Colon (tissue), 2 donors: ENCODE measurements at regions not wholly inside any gene's neighbourhood (a gene's known extent, or its start where the extent isn't known, plus 50 kb on each side); places are given as distances from the start of the nearest gene placed in this dataset.
"Not testable (repeated sequence)": the region's sequence is repeated elsewhere in the genome, so short reads cannot be mapped to it uniquely, and the experiment has no call there.

ENCODE experiments used
- FAIRE-seq: peaks from 2 replicates; lab custom pipeline; 2012; peaks lifted over from hg19 to GRCh38; lab: Jason Lieb, UNC
- donor health status: control.
- donor health status: control.

DNA sequence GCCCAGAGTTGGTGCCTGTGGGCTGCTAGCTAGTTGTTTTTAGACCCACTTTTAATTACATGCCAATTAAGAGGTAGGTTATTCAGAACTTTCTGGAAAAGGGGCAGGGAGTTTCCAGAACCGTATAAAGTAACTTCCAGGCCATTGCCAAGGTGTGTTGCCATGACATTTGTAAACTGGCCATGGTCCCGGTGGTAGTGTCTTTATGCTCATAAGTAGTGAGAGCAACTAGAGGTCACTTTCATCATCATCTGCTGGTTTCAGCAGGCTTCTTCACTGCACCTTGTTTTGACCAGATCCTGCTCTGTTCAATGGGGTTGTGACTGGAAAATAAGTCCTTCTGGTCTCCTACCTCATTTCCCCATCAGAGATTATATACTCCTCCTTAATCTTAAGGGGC lies 207.0 kb downstream of the FAM72C start:
- FAIRE-seq = not testable (repeated sequence)

DNA sequence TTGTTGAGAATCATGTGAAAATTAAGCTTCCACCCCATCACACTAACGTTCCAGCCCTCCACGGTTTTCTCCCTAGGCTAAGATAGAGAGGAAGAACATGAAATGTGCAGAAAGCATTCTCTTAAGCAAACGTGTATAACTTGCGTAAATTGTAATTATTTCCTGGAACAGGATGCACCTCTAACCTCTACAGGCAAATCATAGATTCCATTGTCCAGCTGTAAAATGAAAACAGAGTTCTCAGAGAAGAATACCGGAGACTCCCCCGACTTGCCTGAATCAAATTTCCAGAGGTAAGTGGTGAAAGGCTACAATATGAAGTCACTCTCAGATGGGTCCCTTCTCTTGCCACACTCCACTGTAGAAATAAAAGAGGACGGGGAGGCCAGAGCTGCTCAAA lies 211.4 kb downstream of the FAM72C start:
- not testable (repeated sequence) for FAIRE-seq

DNA sequence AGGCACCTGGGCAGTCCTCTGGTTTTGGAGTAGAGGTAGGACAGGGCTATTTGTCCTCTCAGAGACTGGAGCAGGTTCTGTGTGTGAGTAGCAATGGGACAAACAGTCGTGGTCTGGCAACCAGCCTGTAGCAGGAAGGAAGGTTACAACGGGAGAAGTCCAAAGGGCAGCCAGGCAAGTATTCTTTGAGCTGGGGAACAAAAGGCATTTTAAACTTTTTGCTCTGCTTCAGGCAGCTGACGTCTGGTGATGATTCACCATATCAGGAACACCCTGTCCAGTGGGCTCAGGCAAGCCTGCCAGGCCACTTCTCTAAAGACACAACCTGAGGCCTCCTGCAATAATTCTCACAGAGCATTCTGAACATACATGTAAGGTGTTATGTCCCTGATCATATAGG lies 215.8 kb downstream of the FAM72C start:
- FAIRE-seq = not testable (repeated sequence)

DNA sequence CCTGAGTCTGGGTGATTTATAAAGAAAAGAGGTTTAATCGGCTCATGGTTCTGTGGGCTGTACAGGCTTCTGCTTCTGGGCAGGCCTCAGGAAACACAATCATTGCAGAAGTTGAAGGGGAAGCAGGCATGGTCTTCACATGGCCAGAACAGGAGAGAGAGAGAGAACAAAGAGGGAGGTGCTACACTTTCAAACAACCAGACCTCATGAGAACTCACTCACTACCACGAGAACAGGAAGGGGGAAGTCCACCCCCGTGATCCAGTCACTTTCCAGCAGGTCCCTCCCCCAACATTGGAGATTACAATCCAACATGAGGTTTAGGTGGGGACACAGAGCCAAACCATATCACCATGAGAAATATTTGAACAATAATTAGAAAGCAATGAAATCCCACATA lies 222.9 kb downstream of the FAM72C start:
- FAIRE-seq = no peak

DNA sequence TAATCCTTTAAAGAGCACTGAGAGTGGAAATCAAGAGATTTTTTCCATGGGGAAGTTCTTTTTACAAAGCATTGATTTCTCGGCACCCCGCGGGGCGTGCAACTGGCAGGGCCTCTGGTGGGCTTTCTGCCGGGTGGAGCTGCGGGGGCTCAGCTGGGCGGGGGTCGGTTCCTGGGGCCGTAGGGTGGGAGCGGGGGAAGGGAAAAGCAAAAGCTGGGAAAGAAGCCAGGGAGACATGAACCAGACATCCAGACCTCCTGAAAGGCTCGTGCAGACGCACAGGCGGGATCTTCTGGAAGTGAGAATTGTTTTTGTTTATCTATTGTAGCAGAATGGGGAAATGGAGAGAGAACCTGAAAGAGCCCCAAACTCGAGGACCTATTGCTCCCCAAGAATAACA lies 235.2 kb downstream of the FAM72C start:
- FAIRE-seq = no peak

DNA sequence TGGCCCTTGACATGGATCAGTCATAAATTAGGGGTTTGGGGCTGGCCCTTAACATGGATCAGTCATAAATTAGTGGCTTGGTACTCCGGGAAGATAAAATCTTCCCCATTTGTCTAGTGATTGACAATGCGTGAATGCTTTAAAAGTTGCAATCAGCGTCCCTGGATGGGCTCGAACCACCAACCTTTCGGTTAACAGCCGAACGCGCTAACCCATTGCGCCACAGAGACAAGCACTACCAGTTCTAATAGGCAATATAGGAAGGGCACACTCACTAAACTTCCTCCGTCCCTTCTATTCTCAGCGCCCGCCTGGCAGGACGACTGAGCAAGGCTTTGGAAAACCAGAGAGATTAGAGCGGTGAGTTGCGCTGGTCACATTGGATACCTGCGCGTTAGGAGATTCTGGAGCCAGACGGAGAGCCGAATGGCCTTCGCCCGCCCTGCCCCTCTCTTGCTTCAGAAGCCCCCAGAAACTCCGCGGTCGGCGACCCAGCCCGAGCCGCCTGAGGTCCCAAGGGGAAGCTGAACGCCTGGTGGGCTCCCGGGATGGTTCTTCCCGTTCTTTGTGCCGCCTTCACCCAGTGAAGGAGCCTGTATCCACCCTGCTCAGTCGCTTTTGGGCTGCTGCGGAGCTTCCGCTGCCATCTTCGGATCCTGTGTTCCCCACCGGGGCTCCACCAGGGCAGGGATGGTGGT lies 235.9 kb downstream of the FAM72C start:
- FAIRE-seq = no peak

DNA sequence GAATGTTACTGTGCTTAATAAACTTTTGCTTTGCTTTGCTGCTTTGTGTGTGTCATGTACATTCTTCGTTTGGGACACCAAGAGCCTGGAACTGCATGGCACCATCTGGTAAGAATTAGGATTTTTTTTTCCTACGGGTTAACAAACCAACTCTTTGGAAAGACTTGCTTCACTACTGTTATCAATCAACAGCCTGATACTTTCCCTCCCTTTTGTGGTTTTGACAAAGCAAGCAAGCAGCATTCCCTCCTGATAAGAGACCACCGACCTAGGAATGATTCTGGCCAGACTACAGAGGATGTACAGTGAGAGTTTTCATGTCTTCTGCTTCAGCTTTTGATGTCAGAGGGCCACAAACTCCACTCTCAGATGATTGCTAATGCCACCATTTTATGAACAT lies 237.5 kb downstream of the FAM72C start:
- FAIRE-seq = not testable (repeated sequence)

DNA sequence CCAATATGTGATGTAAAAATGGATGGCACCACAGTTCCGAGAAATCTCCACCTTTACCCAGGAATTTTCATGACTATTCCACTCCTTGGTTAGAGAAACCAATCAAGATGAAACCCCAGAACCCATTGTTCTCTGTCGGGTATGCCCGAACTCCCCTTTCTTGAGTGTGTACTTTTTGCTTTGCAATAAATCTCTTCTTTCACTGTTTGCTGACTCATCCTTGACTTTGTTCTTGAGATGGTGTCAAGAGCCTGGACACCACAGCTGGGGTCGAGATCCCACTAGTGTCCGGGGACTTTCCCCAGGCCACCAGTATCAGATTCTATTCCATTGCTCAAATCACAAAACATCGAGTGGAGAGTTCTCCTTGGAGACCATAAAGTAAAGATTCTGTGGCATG lies 240.9 kb downstream of the FAM72C start:
- not testable (repeated sequence) for FAIRE-seq

DNA sequence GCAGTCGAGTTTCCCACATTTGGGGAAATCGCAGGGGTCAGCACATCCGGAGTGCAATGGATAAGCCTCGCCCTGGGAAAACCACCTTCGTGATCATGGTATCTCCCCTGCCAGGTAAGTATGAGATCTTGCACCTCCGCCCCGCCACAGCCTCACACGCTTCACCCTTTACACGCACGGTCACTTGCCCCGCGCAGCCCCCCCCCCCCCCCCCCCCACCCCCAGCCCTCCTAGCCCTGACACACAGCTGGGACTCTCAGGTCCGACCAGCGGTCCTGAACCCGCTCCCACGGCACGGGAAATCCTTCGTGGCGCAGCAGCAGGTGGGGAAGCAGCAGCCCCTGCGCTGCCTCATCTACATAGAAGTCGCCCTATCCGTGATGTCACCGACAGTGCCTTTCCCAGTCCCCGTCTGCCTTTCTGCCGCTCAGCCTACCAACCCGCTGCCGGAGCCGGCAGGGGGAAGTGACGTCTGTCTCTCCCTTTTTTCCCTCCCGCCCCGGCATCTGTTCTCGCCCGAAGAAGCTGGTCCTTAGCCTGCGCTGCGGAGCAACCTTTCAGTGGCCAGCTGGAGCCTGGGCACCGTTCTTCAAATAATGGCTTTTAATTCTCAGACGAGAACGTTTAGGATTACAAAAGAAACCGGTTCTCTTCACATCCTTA lies 242.2 kb downstream of the FAM72C start:
- not testable (repeated sequence) for FAIRE-seq

DNA sequence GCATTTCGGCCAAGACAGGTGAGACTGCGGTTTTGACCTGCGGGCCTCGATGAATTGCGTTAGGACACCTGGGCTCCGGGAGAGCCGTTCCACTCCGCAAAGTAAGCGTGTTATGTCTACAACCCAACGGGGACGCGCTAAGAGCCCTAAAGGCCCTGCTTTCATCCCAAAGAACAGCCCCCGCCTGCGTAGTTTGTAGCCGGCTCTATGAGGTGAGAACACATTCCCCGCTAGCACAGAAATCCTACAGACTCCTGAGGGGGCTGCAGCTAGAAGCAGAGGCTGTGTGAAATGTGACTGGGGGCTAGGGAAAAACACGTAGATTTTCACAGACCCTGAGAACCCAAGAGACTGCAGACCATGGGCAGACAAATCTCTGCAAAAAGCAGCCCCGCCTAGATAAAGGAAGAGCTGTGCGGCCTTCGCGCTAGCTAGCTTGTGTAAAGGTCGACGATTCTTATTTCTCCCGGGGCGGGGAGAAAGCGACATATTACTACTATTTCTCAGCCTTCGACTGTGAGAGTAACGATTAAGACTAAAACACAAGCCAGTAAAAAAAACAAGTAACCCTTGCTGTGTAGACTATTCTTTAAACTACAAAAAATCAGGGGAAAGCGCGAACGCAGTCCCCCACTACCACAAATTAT lies 242.9 kb downstream of the FAM72C start:
- not testable (repeated sequence) for FAIRE-seq

DNA sequence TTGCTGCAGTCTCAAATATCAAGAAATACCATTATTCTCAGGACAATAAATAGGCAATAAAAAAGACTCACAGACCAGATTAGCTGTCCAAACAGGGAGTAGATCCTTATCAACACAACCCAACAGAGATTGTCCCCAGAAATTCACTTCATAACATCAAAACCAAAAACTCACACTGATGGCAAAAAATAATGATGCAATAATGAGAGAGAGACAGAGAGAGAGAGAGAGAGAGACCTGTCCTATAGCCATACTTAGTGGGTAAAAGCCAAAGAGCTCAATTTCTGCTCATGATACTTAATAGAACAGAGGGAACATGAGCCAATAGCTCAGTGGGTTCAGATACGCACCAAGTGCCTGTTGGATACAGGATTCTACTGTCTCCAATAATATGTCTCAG lies 244.5 kb downstream of the FAM72C start:
- no peak for FAIRE-seq

DNA sequence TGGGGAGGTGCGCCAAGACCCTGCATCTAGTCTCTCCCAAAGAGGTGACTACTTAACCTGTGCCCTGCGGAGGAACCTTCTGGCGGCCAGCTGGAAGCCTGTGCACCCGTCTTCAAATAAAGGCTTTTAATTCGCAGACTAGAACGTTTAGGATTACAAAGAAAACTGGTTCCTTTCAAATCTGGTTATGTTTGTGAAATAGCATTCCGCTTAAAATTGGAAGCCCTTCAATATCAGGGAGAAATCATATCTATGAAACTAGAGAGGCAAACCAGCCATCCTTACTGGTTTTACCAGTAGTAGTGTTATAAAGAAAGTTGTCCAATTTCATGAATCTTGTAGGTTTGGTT lies 250.8 kb downstream of the FAM72C start:
- FAIRE-seq = no peak

DNA sequence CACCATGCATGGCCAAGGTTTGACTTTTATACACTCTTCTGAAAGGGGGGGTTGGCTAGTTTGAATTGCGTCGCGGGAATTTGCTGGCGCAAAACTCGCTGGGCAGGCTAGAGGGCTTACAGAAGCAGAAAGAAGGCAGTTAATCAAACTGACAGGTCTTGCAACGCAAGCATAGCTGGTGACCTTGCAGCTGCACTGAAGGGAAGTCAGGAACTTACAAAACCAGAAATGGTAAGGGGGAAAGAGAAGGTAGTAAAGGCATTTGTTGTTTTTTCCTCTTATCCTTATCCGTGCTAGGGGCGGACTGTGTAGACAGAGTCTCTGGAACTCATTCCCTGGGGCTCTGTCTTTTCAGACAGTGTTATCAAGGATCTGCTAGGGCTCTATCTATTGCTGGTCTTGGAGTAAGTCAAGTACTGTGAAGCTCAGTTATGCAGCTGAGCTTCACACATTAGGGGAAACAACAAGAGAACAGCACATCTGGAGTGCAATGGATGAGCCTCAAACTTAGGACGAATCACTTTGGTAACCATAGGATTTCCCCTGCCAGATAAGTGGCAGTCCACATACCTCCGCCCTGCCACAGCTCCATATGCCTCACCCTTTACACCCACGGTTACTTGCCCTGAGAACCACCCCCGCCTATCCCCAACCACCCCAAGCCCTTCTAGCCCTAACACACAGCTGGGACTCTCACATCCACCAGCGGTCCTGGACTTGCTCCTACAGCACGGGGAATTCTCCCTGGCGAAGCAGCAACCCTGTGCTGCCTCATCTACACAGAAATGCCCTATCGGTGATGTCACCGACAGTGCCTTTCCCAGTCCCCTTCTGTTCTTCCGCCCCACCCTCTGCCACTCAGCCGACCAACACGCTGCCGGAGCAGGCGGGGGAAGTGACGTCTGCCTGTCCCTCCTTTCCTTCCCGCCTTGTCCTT lies 251.4 kb downstream of the FAM72C start:
- no peak for FAIRE-seq

DNA sequence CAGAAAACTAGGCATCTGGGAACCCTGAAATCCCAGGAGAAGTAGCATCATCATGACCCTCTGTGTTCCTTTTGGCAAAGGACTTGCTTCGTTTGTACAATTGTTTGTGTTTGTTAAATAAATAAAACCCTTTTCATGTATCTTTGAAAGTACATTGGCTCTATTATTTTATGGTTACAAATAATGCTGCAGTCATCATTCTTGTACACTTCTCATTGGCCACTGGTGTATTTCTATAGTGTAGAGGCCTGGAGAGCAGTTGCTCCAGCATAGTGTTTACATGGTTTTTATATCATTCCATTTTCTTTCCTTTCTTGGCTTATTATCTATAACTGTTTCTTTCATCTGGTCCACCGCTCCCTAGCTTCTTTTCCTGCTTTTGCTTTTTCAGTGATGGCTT lies 253.3 kb downstream of the FAM72C start:
- no peak for FAIRE-seq

DNA sequence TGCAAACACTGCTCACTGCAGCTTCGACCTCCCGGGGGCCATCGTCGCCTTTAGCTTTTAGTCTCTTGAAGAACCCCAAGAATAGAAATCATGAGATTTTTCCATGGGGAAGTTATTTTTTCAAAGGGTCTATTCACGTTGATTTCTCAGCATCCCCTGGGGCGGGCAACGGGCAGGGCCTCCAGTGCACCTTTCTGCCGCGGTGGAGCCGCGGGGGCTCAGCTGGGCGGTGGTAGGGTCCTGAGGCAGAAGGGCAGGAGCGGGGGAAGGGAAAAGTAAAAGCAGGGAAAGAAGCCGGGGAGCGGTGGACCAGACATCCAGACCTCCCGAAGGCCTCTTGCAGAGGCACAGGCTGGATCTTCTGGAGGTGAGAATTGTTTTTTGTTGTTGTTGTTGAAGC lies 253.8 kb downstream of the FAM72C start:
- FAIRE-seq = no peak

DNA sequence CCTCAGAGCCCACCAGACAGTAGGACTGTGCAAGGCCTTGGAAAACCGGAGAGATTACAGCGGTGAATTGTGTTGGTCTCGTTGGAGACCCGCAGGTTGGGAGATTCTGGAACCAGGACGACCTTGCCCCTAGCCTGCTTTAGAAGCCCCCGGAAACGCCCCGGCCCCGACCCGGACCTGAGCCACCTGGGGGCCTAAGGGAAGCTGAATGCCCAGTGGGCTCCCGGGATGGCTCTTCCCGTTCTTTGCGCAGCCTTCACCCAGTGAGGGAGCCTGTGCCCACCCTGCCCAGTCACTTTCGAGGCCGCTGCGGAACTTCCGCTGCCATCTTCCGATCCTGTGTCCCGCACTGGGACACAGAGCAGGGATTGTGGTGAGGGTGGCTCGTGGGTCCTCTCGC lies 254.4 kb downstream of the FAM72C start:
- FAIRE-seq = no peak

DNA sequence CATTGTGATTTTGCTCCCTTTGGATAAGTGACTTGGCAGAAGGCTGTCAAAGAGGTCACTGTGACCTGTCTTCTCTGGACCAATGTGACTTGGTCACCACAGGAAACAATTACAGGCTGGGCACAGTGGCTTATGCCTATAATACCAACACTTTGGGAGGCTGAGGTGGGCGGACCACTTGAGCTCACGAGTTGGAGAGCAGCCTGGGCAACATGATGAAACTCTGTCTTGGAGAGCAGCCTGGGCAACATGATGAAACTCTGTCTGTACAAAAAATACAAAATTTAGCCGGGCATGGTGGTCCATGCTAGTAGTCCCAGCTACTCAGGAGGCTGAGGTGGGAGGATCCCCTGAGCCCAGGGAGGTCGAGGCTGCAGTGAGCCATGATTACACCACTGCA lies 256.9 kb downstream of the FAM72C start:
- FAIRE-seq = not testable (repeated sequence)

DNA sequence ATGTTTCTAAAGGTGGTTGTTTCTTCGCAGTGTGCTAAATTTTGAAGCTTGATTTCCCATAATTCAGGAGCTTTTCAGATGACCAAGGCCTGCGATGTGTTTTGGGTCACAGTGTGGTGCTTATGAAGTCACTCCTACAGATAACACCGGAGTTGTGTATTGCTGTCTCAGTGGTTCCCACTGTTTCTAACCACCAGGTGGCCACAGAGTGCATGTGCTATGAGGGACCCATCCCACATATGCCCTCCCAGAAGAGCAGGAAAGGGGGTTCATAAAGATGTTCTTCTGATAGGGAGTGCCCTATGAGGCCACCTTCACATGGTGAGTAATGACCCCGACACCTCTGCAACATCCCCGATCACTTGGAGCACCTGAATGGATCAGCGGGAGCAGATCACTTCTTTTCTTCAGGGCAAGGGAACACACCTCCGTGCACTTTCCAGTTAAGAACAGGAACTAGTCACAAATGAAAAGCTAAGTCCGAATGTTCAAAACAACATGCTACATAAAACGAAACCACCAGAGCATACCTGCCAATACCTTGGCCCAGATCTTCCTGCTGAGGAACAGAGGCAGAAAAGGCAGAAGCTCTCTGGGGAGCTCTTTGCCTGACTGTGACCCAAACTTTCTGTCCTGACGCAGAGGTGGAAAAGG lies 262.1 kb downstream of the FAM72C start:
- FAIRE-seq = not testable (repeated sequence)

DNA sequence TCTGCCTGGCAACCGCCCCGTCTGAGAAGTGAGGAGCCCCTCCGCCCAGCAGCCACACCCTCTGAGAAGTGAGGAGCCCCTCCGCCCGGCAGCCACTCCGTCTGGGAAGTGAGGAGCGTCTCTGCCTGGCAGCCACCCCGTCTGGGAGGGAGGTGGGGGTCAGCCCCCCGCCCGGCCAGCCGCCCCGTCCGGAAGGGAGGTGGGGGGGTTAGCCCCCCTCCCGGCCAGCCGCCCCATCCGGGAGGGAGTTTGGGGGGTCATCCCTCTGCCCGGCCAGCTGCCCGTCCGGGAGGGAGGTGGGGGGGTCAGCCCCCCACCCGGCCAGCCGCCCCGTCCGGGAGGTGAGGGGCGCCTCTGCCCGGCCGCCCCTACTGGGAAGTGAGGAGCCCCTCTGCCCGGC lies 269.0 kb downstream of the FAM72C start:
- FAIRE-seq = not testable (repeated sequence)

DNA sequence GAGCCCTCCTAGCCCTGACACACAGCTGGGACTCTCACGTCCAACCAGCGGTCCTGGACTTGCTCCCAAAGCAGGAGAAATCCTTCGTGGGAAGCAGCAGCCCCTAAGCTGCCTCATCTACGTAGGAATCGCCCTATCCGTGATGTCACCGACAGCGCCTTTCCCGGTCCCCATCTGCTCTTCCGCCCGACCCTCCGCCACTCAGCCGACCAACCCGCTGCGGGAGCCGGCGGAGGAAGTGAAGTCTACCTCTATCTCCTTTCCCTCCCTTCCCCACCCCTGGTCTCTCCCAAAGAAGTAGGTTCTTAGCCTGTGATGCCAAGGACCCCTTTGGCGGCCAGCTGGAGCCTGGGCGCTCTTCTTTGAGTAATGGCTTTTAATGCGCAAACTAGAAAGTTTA lies 272.1 kb downstream of the FAM72C start:
- no peak for FAIRE-seq

DNA sequence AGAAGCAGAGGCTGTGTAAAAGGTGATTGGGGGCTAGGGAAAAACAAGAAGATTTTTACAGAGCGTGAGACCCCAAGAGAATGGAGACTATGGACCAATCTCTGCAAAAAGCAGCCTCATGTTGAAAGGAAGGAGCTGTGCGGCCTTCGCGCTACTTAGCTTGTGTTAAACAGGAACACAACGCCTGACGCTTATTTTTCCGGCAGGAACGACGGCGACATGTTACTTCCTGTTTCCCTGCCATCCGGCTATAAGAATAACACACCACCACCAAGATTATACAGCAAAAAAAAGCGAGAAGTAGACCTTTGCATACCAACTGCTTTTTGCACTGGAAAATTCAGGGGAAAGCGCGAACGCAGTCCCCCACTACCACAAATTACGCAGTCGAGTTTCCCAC lies 272.7 kb downstream of the FAM72C start:
- no peak for FAIRE-seq

DNA sequence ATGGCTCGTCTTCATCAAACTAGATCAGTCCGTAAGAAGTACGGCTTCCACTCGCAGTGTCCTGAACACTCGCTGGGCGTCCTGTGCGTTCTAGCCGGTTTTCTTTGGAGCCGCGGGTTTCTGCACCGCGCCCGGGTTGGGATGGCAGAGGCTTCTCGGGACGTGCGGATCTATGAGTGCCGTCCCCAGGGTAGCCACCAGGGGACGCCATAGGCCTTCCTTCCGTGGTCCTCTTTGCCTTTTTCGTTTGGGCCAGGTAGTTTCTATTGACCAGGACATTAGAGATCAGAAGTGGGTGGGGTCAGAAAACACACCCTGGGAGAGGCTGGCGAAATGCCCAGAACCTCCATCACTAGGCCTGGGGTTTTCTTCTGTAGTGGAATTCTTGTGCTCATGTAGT lies 273.8 kb downstream of the FAM72C start:
- FAIRE-seq = no peak
